ENCODE measurements at regions not wholly inside any gene's neighbourhood (a gene's known extent, or its start where the extent isn't known, plus 50 kb on each side); places are given as distances from the start of the nearest gene placed in this dataset.
A peak's percentile ranks its signal among the peaks of the same experiment; 100 is the strongest.

- DNase-seq (ENCODE audit: low read depth, low spot score) (no peak), ATAC-seq (peak; percentile 86), FAIRE-seq (no peak)
- POLR2A ChIA-PET = interaction anchor here (0.6 kb wide), 1 partner anchor 246 kb away, joined by 10 read pairs; no protein-coding TSS in a partner anchor
- no TSS peak for BruUV-seq (replicated peaks)
- Histone ChIP-seq H3K27ac (ENCODE audit: control insufficient read depth, insufficient read depth) (no peak overlapping the region), H2AFZ (ENCODE audit: control insufficient read depth, low read depth, low read length) (no peak overlapping the region), H3K36me3 (ENCODE audit: control insufficient read depth in 2 of 2, insufficient read depth in 2 of 2, low read length in 1 of 2) (no peaks in the 10 kb centered on the region), H3K9ac (ENCODE audit: control insufficient read depth, insufficient read depth, low read length) (no peak overlapping the region), H3K9me3 (replicated peaks; ENCODE audit: control insufficient read depth, insufficient read depth, low read length) (no peaks in the 10 kb centered on the region; the same call in 2 of the 3 replicates), H3K4me1 (ENCODE audit: control insufficient read depth, insufficient read depth, low read length) (no peaks in the 10 kb centered on the region), H3K79me2 (ENCODE audit: control insufficient read depth, insufficient read depth, low read length) (no peaks in the 10 kb centered on the region), H4K20me1 (ENCODE audit: control insufficient read depth, insufficient read depth) (no peaks in the 10 kb centered on the region), H3K4me2 (ENCODE audit: control insufficient read depth, insufficient read depth) (no peak overlapping the region), H3K4me3 (no peak overlapping the region), H3K27me3 (replicated peaks in 1 of 2; ENCODE audit: control insufficient read depth in 2 of 2, insufficient read depth in 2 of 2, low read length in 1 of 2) (no peaks in the 10 kb centered on the region)
- no peak for TF ChIP-seq KAT2A (conservative IDR thresholded peaks at IDR 0.05; ENCODE audit: control insufficient read depth, low read depth, low read length)
- no peak for TF ChIP-seq PAX5 (IDR thresholded peaks at IDR 0.05; ENCODE audit: borderline replicate concordance, low read depth, low read length)
- no peak for TF ChIP-seq ZBTB4 (CRISPR knock-in tag; IDR thresholded peaks at IDR 0.05)
- peak; percentile 26; the same call in 1 of the 2 replicates for TF ChIP-seq JUNB (IDR thresholded peaks at IDR 0.05)
- CTCF ChIA-PET = no interaction called here
- WGBS (ENCODE audit: insufficient coverage, insufficient replicate concordance, low lambda C conversion rate, missing lambda C conversion rate) = 0% methylated on average over 3 of the region's 3 CpGs
- in situ Hi-C loops (cut with MboI) = no loop called here
- SMC1A ChIA-PET (ENCODE audit: uncharacterized antibody, unreplicated experiment) = no interaction called here
- intact Hi-C loops (cut with micrococcal nuclease; ENCODE audit: unreplicated experiment) = no loop called here
- RAD21 ChIA-PET (ENCODE audit: unreplicated experiment) = no interaction called here
Measured at GRCh38 chrX:75642811-75643361, 120.0 kb upstream of the ZDHHC15 start.

GRCh38 chrX:75638332-75638731 lies 115.5 kb upstream of the ZDHHC15 start:
- Histone ChIP-seq H3K27me3 (replicated peaks in 1 of 2; ENCODE audit: control insufficient read depth in 2 of 2, insufficient read depth in 2 of 2, low read length in 1 of 2) (no peaks in the 10 kb centered on the region), H2AFZ (ENCODE audit: control insufficient read depth, low read depth, low read length) (no peak overlapping the region), H3K27ac (ENCODE audit: control insufficient read depth, insufficient read depth) (no peak overlapping the region), H3K36me3 (ENCODE audit: control insufficient read depth in 2 of 2, insufficient read depth in 2 of 2, low read length in 1 of 2) (no peaks in the 10 kb centered on the region), H3K9ac (ENCODE audit: control insufficient read depth, insufficient read depth, low read length) (no peak overlapping the region), H3K4me1 (ENCODE audit: control insufficient read depth, insufficient read depth, low read length) (no peaks in the 10 kb centered on the region), H3K4me3 (no peak overlapping the region), H3K9me3 (replicated peaks; ENCODE audit: control insufficient read depth, insufficient read depth, low read length) (no peaks in the 10 kb centered on the region; the same call in 2 of the 3 replicates), H4K20me1 (ENCODE audit: control insufficient read depth, insufficient read depth) (no peaks in the 10 kb centered on the region), H3K79me2 (ENCODE audit: control insufficient read depth, insufficient read depth, low read length) (no peaks in the 10 kb centered on the region), H3K4me2 (ENCODE audit: control insufficient read depth, insufficient read depth) (no peak overlapping the region)
- SMC1A ChIA-PET (ENCODE audit: uncharacterized antibody, unreplicated experiment) = no interaction called here
- CTCF ChIA-PET = no interaction called here
- 10% methylated on average over 3 of the region's 3 CpGs for WGBS (ENCODE audit: insufficient coverage, insufficient replicate concordance, low lambda C conversion rate, missing lambda C conversion rate)
- RAD21 ChIA-PET (ENCODE audit: unreplicated experiment) = no interaction called here
- POLR2A ChIA-PET = no interaction called here
- intact Hi-C loops (cut with micrococcal nuclease; ENCODE audit: unreplicated experiment) (no loop called here), in situ Hi-C loops (cut with MboI) (no loop called here)
- ATAC-seq (no peak), DNase-seq (ENCODE audit: low read depth, low spot score) (no peak), FAIRE-seq (no peak)
- no TSS peak for BruUV-seq (replicated peaks)
- TF ChIP-seq SP1 (IDR thresholded peaks at IDR 0.05; ENCODE audit: low read depth, low read length) (no peak), HCFC1 (IDR thresholded peaks at IDR 0.05; ENCODE audit: low read length) (no peak), KLF5 (IDR thresholded peaks at IDR 0.05; ENCODE audit: partially characterized antibody) (no peak), LARP7 (IDR thresholded peaks at IDR 0.05) (no peak), ATF3 (IDR thresholded peaks at IDR 0.05; ENCODE audit: borderline replicate concordance, extremely low read depth, low read depth, low read length) (no peak), POLR2AphosphoS5 (IDR thresholded peaks at IDR 0.05; ENCODE audit: low read length) (no peak), E4F1 (IDR thresholded peaks at IDR 0.05; ENCODE audit: borderline replicate concordance, partially characterized antibody) (no peak), SIN3A (IDR thresholded peaks at IDR 0.05; ENCODE audit: low read depth, low read length) (no peak), RAD51 (IDR thresholded peaks at IDR 0.05) (no peak), RELA (IDR thresholded peaks at IDR 0.05; ENCODE audit: borderline replicate concordance, partially characterized antibody) (no peak)

Measured in GM12878 (cell line).